NCI-H2081 (cell line): ENCODE measurements at regions not wholly inside any gene's neighbourhood (a gene's known extent, or its start where the extent isn't known, plus 50 kb on each side); places are given as distances from the start of the nearest gene placed in this dataset.

Source experiments
- DNase-seq, 2 experiments: peaks; one replicate each; lab custom pipeline; 2025; lab: John Stamatoyannopoulos, UW

GRCh38 chr5:112025757-112026156 is 268.8 kb upstream of the NREP start:
- DNase-seq = no peak

- no peak for DNase-seq
Observed at GRCh38 chr5:112024769-112025168, 267.8 kb upstream of the NREP start.

GRCh38 chr5:112024221-112024620 is 267.2 kb upstream of the NREP start:
- no peak for DNase-seq

GRCh38 chr5:112023766-112024165 is 266.8 kb upstream of the NREP start:
- no peak for DNase-seq

- no peak for DNase-seq
Observed at GRCh38 chr5:112018846-112019245, 261.9 kb upstream of the NREP start.

GRCh38 chr5:112016980-112017379 is 260.0 kb upstream of the NREP start:
- DNase-seq = no peak

GRCh38 chr5:112014783-112015395 is 257.9 kb upstream of the NREP start:
- DNase-seq = no peak

- no peak for DNase-seq
Observed at GRCh38 chr5:112013660-112014059, 256.7 kb upstream of the NREP start.

- DNase-seq = no peak
Observed at GRCh38 chr5:112012104-112012503, 255.1 kb upstream of the NREP start.

GRCh38 chr5:112010475-112010874 is 253.5 kb upstream of the NREP start:
- DNase-seq = no peak

GRCh38 chr5:112006721-112007120 is 249.7 kb upstream of the NREP start:
- DNase-seq = no peak

- no peak for DNase-seq
Observed at GRCh38 chr5:112005623-112005930, 248.6 kb upstream of the NREP start.

- DNase-seq = no peak
Observed at GRCh38 chr5:112004867-112005622, 248.1 kb upstream of the NREP start.

GRCh38 chr5:112002376-112002775 is 245.4 kb upstream of the NREP start:
- DNase-seq = no peak

GRCh38 chr5:111999286-111999685 is 242.3 kb upstream of the NREP start:
- DNase-seq = no peak

GRCh38 chr5:111998871-111999270 is 241.9 kb upstream of the NREP start:
- DNase-seq = no peak

- no peak for DNase-seq
Observed at GRCh38 chr5:111997711-111998110, 240.7 kb upstream of the NREP start.

GRCh38 chr5:111997308-111997707 is 240.3 kb upstream of the NREP start:
- no peak for DNase-seq

GRCh38 chr5:111996574-111996973 is 239.6 kb upstream of the NREP start:
- DNase-seq = no peak

GRCh38 chr5:111995701-111996100 is 238.7 kb upstream of the NREP start:
- no peak for DNase-seq

- no peak for DNase-seq
Observed at GRCh38 chr5:111993242-111993641, 236.2 kb upstream of the NREP start.

GRCh38 chr5:111984044-111984443 is 227.1 kb upstream of the NREP start:
- no peak for DNase-seq

- DNase-seq = no peak
Observed at GRCh38 chr5:111983459-111983858, 226.5 kb upstream of the NREP start.

GRCh38 chr5:111977436-111977829 is 220.4 kb upstream of the NREP start:
- DNase-seq = no peak
